ENCODE measurements at regions not wholly inside any gene's neighbourhood (a gene's known extent, or its start where the extent isn't known, plus 50 kb on each side); places are given as distances from the start of the nearest gene placed in this dataset.

DNA sequence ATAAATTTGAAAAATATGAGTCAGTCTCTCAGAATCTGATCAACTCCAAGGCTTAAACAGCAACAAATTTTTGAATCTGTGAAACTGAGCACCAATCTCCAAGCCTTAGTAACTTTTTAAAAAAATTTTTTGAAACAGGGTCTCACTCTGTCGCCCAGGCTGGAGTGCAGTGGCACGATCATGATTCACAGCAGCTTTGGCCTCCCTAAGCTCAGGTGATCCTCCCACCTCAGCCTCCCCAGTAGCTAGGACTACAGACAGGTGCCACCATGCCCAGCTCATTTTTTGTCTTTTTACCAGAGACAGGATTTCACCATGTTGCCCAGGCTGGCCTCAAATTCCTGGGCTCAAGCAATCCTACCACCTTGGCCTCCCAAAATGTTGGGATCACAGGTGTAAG lies 207.9 kb upstream of the TCF21 start:
- no peaks in the 10 kb centered on the region for H3K9me3 Mint-ChIP-seq (ENCODE audit: low read depth)
- no peaks in the 10 kb centered on the region for H3K36me3 Mint-ChIP-seq (ENCODE audit: low read depth)
- H3K4me1 Mint-ChIP-seq = no peaks in the 10 kb centered on the region
- no peak overlapping the region for H3K4me3 Mint-ChIP-seq
- peaks cover 2% of the 10 kb centered on the region for H3K27me3 Mint-ChIP-seq
- POLR2A ChIA-PET = no interaction called here
- intact Hi-C loops (cut with DNase I, micrococcal nuclease) = no loop called here
- no peak overlapping the region for H3K27ac Mint-ChIP-seq
- DNase-seq (no peak), ATAC-seq (no peak)
- CTCF ChIA-PET = interaction anchor here (1.0 kb wide), 1 partner anchor 136 kb away, joined by 3 read pairs; no protein-coding TSS in a partner anchor

DNA sequence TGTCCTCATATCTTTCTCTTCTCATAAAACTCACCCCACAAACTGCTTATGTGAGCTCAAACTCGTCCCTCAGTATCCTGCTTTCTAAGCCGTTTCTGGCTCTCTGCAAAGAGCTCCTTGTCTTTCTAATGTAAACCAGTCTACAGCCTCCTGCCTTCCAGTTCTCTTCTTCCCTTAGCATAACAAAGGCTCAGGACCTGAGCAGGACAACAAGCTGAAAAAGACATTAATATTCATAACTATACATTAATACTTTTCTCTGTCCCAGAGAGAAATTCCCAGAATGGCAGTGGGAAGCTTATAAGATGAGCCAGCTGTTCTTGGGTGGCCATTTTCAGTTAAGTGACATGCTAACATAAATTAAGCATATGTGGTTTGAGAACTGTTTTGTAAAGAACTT lies 207.0 kb upstream of the TCF21 start:
- intact Hi-C loops (cut with DNase I, micrococcal nuclease) = no loop called here
- H3K9me3 Mint-ChIP-seq (ENCODE audit: low read depth) = no peaks in the 10 kb centered on the region
- H3K36me3 Mint-ChIP-seq (ENCODE audit: low read depth) = no peaks in the 10 kb centered on the region
- ChIA-PET CTCF (interaction anchor here (1.0 kb wide), 1 partner anchor 135 kb away, joined by 3 read pairs; no protein-coding TSS in a partner anchor), POLR2A (no interaction called here)
- no peak overlapping the region for H3K27ac Mint-ChIP-seq
- no peak overlapping the region for H3K4me3 Mint-ChIP-seq
- peaks cover 2% of the 10 kb centered on the region for H3K27me3 Mint-ChIP-seq
- DNase-seq (no peak), ATAC-seq (no peak)
- H3K4me1 Mint-ChIP-seq = no peaks in the 10 kb centered on the region

DNA sequence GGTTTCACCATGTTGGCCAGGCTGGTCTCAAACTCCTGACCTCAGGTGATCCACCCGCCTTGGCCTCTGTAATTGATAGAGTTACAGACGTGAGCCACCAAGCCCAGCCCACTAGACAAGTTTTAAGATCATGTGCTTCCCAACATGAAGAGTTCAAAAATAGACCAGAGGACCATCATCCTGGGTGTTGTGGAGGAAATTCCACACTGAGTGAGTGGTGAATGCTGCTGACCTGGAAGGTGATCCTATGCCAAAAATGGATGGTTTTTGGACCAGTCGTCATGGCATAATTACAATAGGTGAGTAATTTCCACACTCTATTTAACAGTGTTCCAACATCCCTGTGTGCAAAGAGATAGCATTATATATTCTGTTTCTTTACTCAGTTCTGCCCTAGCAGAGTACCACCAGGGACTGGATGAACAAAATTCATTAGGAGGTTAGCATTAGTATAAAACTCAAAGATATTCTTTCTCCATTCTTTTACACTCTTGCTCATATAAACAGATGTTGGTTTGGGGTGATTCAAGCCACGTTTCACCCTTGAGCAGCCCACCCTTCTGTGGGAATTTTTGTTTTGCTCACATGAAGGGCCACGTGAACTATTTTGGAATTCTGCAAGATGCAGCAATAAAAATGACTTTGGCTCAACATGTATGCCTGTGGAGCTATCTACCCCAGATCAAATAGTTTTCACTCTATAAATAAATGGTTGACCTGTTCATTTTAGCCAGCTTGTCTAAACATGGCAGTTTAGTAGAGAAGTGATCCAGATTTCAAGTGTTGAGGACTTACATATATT lies 206.2 kb upstream of the TCF21 start:
- ChIA-PET CTCF (no interaction called here), POLR2A (no interaction called here)
- DNase-seq (no peak), ATAC-seq (no peak)
- Mint-ChIP-seq H3K9me3 (ENCODE audit: low read depth) (no peaks in the 10 kb centered on the region), H3K27ac (no peak overlapping the region), H3K27me3 (peaks cover 2% of the 10 kb centered on the region), H3K36me3 (ENCODE audit: low read depth) (no peaks in the 10 kb centered on the region), H3K4me3 (no peak overlapping the region), H3K4me1 (no peaks in the 10 kb centered on the region)
- intact Hi-C loops (cut with DNase I, micrococcal nuclease) = no loop called here

DNA sequence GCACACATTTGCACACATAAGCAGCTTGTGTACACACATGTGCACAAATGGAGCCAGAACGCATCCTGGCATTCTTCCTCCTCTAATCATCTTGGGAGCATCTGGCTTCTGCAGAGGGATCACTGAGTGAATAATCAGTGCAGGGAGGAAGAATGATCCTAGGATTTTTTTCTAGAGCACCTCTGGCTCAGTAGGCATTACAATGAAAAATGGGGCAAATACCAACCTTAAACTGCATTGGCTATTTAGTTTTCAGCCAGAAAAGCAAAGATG lies 205.7 kb upstream of the TCF21 start:
- H3K4me1 Mint-ChIP-seq = no peaks in the 10 kb centered on the region
- CTCF ChIA-PET = no interaction called here
- POLR2A ChIA-PET = no interaction called here
- no peak overlapping the region for H3K27ac Mint-ChIP-seq
- peaks cover 2% of the 10 kb centered on the region for H3K27me3 Mint-ChIP-seq
- DNase-seq = no peak
- no peaks in the 10 kb centered on the region for H3K9me3 Mint-ChIP-seq (ENCODE audit: low read depth)
- intact Hi-C loops (cut with DNase I, micrococcal nuclease) = no loop called here
- H3K36me3 Mint-ChIP-seq (ENCODE audit: low read depth) = no peaks in the 10 kb centered on the region
- no peak for ATAC-seq
- H3K4me3 Mint-ChIP-seq = no peak overlapping the region

DNA sequence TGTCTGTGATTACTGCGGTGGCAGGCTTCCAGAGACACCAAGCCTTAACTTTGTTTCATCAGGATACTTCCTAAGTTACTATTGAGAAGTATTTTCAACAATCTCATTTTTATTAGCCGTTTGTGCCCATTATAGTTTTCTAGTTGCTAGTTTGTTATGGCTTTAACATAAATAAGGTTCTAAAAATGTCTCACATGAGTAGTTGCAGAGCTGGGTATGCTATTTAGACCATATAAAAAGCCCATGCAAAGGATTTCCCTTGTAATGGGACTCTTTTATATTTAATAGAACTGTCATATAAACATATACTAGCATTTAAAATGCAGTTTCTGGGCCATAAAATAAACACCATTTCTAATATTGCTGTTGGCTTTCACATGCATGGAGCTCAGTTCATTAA lies 205.3 kb upstream of the TCF21 start:
- intact Hi-C loops (cut with DNase I, micrococcal nuclease) = no loop called here
- Mint-ChIP-seq H3K4me1 (no peaks in the 10 kb centered on the region), H3K9me3 (ENCODE audit: low read depth) (no peaks in the 10 kb centered on the region), H3K36me3 (ENCODE audit: low read depth) (no peaks in the 10 kb centered on the region), H3K4me3 (no peak overlapping the region), H3K27ac (no peak overlapping the region), H3K27me3 (peaks cover 2% of the 10 kb centered on the region)
- DNase-seq (no peak), ATAC-seq (no peak)
- CTCF ChIA-PET = no interaction called here
- POLR2A ChIA-PET = no interaction called here

DNA sequence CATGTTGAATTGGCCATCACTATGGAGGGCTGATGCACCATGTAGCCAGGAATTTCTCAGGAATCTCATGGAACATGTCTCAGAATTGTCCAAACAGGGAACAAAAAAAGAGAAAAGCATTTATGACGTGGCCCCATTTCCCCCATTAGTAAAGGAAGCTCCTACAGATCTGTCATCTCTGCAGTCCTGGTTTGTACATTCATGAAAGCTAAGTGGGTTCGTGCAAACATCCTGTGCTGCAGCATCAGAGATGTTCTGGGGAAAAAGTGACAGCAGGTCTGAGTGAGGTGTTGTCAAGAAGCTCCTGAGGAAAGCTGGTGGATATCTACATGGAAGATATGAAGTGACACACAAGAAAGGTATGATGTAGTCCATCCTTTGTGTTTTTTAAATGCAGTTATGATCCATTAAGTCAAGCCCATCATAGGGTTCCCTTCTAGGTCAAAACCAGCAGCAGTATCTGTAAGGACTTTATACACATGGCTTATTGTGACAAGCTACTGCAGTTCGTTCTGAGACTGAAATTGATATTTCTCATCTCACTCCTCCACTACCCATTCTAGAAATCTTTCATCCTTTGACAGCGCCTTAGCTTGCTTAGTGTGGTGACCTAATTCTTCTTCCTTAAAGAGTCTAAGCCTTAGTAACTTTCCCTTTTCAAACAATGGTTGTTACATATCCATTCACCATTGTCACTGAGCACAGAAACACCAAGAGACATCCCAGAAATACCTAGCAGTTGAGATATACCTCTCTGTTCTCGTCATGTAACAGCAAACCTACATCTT lies 200.0 kb upstream of the TCF21 start:
- POLR2A ChIA-PET = no interaction called here
- CTCF ChIA-PET = interaction anchor here (0.6 kb wide), 2 partner anchors 52 to 1156 kb away, joined by 3 read pairs; no protein-coding TSS in a partner anchor
- H3K27ac Mint-ChIP-seq = no peak overlapping the region
- no peak overlapping the region for H3K4me3 Mint-ChIP-seq
- ATAC-seq (no peak), DNase-seq (no peak)
- intact Hi-C loops (cut with DNase I, micrococcal nuclease) = no loop called here
- H3K9me3 Mint-ChIP-seq (ENCODE audit: low read depth) = peaks cover 3% of the 10 kb centered on the region
- H3K4me1 Mint-ChIP-seq = no peaks in the 10 kb centered on the region
- no peaks in the 10 kb centered on the region for H3K36me3 Mint-ChIP-seq (ENCODE audit: low read depth)
- peaks cover 3% of the 10 kb centered on the region for H3K27me3 Mint-ChIP-seq

DNA sequence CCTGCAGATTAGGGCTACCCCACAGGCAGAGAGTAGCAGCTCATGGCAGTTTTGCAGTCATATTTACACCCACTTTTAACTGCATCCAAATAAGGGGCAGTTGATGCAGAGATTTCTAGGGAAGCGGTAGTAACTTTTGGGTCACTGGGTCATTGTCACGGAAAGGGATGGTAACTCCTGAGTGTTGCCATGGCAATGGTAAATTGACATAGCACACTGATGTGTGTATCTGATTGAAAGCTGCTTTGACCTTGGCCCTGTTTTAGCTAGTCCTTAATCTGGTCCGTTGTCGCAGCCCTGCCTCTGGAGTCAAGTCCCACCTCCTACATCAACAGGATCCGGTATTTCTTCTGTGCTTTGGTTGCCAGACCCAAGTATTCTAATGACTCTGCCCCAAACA lies 199.1 kb upstream of the TCF21 start:
- Mint-ChIP-seq H3K36me3 (ENCODE audit: low read depth) (no peaks in the 10 kb centered on the region), H3K4me1 (no peaks in the 10 kb centered on the region), H3K27me3 (peaks cover 3% of the 10 kb centered on the region), H3K9me3 (ENCODE audit: low read depth) (peaks cover 3% of the 10 kb centered on the region), H3K27ac (no peak overlapping the region), H3K4me3 (no peak overlapping the region)
- ChIA-PET POLR2A (no interaction called here), CTCF (no interaction called here)
- no peak for ATAC-seq
- intact Hi-C loops (cut with DNase I, micrococcal nuclease) = no loop called here
- DNase-seq = no peak

DNA sequence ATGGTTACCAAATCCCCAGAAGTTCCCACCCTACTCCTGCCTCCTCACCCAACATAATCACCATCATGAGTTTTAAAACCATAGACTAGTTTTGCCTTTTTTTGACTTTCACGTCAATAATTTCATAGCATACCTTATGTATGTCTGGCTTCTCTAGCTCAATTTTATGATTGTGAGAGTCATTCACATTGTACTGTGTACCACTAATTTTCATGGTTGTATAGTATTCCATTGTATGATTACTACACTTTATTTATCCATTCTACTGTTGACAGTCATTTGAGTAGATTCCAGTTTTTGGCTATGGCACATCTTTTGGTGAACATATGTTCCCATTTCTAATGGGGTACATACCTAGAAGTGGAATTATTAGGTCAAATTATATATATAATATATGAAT lies 195.3 kb upstream of the TCF21 start:
- ChIA-PET POLR2A (no interaction called here), CTCF (no interaction called here)
- no peak for ATAC-seq
- no peaks in the 10 kb centered on the region for H3K36me3 Mint-ChIP-seq (ENCODE audit: low read depth)
- peaks cover 5% of the 10 kb centered on the region for H3K27me3 Mint-ChIP-seq
- no peak overlapping the region for H3K4me3 Mint-ChIP-seq
- intact Hi-C loops (cut with DNase I, micrococcal nuclease) = no loop called here
- peaks cover 3% of the 10 kb centered on the region for H3K9me3 Mint-ChIP-seq (ENCODE audit: low read depth)
- DNase-seq = no peak
- H3K4me1 Mint-ChIP-seq = no peaks in the 10 kb centered on the region
- no peak overlapping the region for H3K27ac Mint-ChIP-seq

DNA sequence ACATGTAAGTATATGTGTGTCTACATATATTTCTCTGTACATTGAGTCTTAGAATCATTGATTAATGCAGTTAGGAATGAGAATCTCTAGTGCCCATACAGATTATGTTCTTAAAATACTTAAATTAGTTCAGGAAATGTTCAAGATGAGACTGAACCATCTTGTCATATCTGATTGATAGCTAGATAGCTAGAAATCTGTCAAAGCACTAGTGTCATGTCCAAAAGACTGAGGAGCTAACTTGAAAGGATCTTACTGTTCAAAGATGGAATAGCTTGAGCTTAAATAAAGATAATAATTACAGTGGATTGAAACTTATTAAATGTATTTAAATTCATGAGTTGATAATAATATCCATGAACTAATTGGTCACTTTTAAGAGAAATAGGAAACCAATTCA lies 191.7 kb upstream of the TCF21 start:
- H3K9me3 Mint-ChIP-seq (ENCODE audit: low read depth) = peaks cover 3% of the 10 kb centered on the region
- ChIA-PET POLR2A (no interaction called here), CTCF (interaction anchor here (0.8 kb wide), 1 partner anchor 231 kb away, joined by 3 read pairs; no protein-coding TSS in a partner anchor)
- H3K4me3 Mint-ChIP-seq = no peak overlapping the region
- H3K4me1 Mint-ChIP-seq = no peaks in the 10 kb centered on the region
- intact Hi-C loops (cut with DNase I, micrococcal nuclease) = no loop called here
- no peak for ATAC-seq
- no peak overlapping the region for H3K27ac Mint-ChIP-seq
- no peak for DNase-seq
- peaks cover 8% of the 10 kb centered on the region for H3K27me3 Mint-ChIP-seq
- H3K36me3 Mint-ChIP-seq (ENCODE audit: low read depth) = no peaks in the 10 kb centered on the region

DNA sequence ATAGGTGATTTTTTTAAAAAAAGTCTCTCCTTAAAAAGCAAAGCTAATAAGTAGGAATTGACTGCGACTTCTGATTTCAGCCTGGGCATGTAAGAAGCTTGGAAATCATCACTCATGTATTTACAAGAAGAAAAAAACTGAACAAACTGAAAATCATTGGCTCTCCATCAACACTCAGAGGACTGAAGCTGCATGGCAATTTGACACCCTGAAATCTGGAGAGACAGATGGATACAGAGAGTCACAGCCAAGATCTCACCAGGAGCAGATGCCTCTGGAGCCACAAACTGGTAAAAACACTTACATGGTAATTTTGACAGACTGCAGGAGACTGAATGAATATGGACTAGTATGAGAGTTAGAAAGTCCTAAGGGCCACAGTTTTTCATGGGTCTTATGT lies 191.2 kb upstream of the TCF21 start:
- peaks cover 1% of the 10 kb centered on the region for H3K9me3 Mint-ChIP-seq (ENCODE audit: low read depth)
- no peak overlapping the region for H3K27ac Mint-ChIP-seq
- DNase-seq = no peak
- POLR2A ChIA-PET = no interaction called here
- CTCF ChIA-PET = interaction anchor here (0.8 kb wide), 1 partner anchor 231 kb away, joined by 3 read pairs; no protein-coding TSS in a partner anchor
- ATAC-seq = no peak
- intact Hi-C loops (cut with DNase I, micrococcal nuclease) = no loop called here
- no peaks in the 10 kb centered on the region for H3K4me1 Mint-ChIP-seq
- H3K27me3 Mint-ChIP-seq = peaks cover 7% of the 10 kb centered on the region
- H3K4me3 Mint-ChIP-seq = no peak overlapping the region
- H3K36me3 Mint-ChIP-seq (ENCODE audit: low read depth) = no peaks in the 10 kb centered on the region

DNA sequence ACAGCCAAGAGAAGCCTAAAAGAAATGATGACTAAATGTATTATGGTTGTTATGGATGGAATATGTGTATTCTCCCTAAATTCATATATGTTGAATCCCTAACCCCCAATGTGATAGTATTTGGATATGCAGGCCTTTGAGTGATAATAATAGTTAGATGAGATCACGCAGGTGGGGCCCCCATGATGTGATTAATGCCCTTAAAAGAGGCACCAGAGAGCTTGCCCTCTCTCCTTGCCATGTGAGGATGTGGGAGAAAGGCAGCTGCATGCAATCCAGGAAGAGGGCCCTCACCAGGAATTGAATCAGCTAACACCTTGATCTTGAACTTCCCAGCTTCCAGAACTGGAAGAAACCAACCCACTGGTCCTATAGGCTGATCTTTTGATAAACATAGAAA lies 190.6 kb upstream of the TCF21 start:
- Mint-ChIP-seq H3K27ac (no peak overlapping the region), H3K36me3 (ENCODE audit: low read depth) (no peaks in the 10 kb centered on the region), H3K9me3 (ENCODE audit: low read depth) (no peaks in the 10 kb centered on the region), H3K27me3 (peaks cover 8% of the 10 kb centered on the region), H3K4me3 (no peak overlapping the region), H3K4me1 (no peaks in the 10 kb centered on the region)
- ChIA-PET CTCF (no interaction called here), POLR2A (no interaction called here)
- ATAC-seq (no peak), DNase-seq (no peak)
- intact Hi-C loops (cut with DNase I, micrococcal nuclease) = no loop called here

DNA sequence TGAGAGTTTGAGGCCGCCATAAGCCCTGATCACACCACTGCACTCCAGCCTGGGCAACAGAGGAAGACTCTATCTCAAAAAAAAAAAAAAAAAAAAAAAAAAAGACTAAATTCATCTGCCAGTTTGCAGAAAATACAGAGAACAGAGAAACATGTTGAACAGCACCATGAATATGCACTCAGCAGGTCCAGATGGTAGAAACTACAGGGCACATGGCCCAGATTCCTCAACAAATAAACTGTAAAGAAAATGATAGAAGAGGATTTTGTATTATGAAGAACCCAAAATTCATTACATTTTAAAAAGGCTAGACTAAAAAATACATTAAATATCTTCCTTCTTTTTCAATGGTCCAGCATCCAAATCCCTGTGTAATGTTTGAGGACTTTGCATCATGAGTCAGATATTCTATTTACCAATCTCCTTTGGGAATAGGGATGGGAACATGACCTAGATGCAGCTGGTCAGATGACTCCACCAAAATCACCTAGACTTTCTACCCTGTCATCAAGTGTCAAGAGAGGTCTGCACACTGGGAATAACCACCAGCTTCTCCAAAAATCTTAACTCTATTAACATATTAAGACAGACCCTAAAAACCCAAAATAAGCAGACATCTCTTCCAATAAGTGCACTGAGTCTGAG lies 189.1 kb upstream of the TCF21 start:
- Mint-ChIP-seq H3K9me3 (ENCODE audit: low read depth) (no peaks in the 10 kb centered on the region), H3K27ac (no peak overlapping the region), H3K4me1 (no peaks in the 10 kb centered on the region), H3K36me3 (ENCODE audit: low read depth) (no peaks in the 10 kb centered on the region), H3K27me3 (peaks cover 10% of the 10 kb centered on the region), H3K4me3 (no peak overlapping the region)
- ChIA-PET CTCF (no interaction called here), POLR2A (no interaction called here)
- intact Hi-C loops (cut with DNase I, micrococcal nuclease) = loop anchor here in 1 of 2 experiments (2.0 kb wide), 1 partner anchor 15 kb away; no protein-coding TSS in a partner anchor
- no peak for DNase-seq
- no peak for ATAC-seq
